ENCODE measurements at regions not wholly inside any gene's neighbourhood (a gene's known extent, or its start where the extent isn't known, plus 50 kb on each side); places are given as distances from the start of the nearest gene placed in this dataset.

DNA sequence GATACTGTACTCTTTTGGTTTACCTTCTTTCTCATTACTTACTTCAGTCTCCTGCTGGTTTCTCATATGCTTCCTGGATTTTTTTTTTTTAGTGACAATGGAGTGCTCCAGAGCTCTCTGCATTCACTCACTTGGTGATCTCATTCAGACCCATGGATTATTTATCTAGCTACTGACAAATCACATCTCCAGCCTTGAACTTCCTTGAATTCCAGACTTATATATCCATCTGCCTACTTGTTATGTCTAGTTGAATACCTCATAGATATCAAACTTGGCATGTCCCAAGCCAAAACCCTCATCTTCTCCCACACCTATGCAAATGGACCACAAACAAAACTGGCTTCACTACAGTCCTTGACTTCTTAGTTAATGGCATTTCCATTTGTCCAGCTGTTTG lies 234.7 kb upstream of the ZPLD1 start:
- Histone ChIP-seq H4K20me1 (ENCODE audit: control insufficient read depth, insufficient read depth) (no peaks in the 10 kb centered on the region), H3K9ac (ENCODE audit: control insufficient read depth, insufficient read depth, low read length) (no peak overlapping the region), H3K36me3 (ENCODE audit: control insufficient read depth in 2 of 2, insufficient read depth in 2 of 2, low read length in 1 of 2) (no peaks in the 10 kb centered on the region), H3K9me3 (replicated peaks; ENCODE audit: control insufficient read depth, insufficient read depth, low read length) (no peaks in the 10 kb centered on the region; the same call in 1 of the 3 replicates), H3K27ac (ENCODE audit: control insufficient read depth, insufficient read depth) (no peak overlapping the region), H3K27me3 (replicated peaks in 1 of 2; ENCODE audit: control insufficient read depth in 2 of 2, insufficient read depth in 2 of 2, low read length in 1 of 2) (no peaks in the 10 kb centered on the region), H3K4me1 (ENCODE audit: control insufficient read depth, insufficient read depth, low read length) (no peaks in the 10 kb centered on the region), H3K79me2 (ENCODE audit: control insufficient read depth, insufficient read depth, low read length) (no peaks in the 10 kb centered on the region), H3K4me3 (no peak overlapping the region), H3K4me2 (ENCODE audit: control insufficient read depth, insufficient read depth) (no peak overlapping the region), H2AFZ (ENCODE audit: control insufficient read depth, low read depth, low read length) (no peak overlapping the region)
- ChIA-PET RAD21 (ENCODE audit: unreplicated experiment) (no interaction called here), SMC1A (ENCODE audit: uncharacterized antibody, unreplicated experiment) (no interaction called here), CTCF (no interaction called here), POLR2A (no interaction called here)
- TF ChIP-seq SREBF2 (IDR thresholded peaks at IDR 0.05; ENCODE audit: low read length), result no peak
- no peak for TF ChIP-seq GATAD2B (conservative IDR thresholded peaks at IDR 0.05; ENCODE audit: low read depth)
- no peak for TF ChIP-seq TCF3 (IDR thresholded peaks at IDR 0.05; ENCODE audit: borderline replicate concordance, insufficient read depth, low read depth, low read length)
- TF ChIP-seq, protein P1, sequence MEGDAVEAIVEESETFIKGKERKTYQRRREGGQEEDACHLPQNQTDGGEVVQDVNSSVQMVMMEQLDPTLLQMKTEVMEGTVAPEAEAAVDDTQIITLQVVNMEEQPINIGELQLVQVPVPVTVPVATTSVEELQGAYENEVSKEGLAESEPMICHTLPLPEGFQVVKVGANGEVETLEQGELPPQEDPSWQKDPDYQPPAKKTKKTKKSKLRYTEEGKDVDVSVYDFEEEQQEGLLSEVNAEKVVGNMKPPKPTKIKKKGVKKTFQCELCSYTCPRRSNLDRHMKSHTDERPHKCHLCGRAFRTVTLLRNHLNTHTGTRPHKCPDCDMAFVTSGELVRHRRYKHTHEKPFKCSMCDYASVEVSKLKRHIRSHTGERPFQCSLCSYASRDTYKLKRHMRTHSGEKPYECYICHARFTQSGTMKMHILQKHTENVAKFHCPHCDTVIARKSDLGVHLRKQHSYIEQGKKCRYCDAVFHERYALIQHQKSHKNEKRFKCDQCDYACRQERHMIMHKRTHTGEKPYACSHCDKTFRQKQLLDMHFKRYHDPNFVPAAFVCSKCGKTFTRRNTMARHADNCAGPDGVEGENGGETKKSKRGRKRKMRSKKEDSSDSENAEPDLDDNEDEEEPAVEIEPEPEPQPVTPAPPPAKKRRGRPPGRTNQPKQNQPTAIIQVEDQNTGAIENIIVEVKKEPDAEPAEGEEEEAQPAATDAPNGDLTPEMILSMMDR (IDR thresholded peaks at IDR 0.05 in 2 of 3, conservative IDR thresholded peaks at IDR 0.05 in 1 of 3; ENCODE audit: control insufficient read depth in 2 of 3, extremely low read depth in 1 of 3, insufficient read depth in 1 of 3, low read depth in 3 of 3, low read length in 3 of 3), result no peak
- no peak for TF ChIP-seq CEBPB (IDR thresholded peaks at IDR 0.05; ENCODE audit: borderline replicate concordance in 1 of 2, low read depth in 2 of 2, low read length in 2 of 2)
- no peak for TF ChIP-seq PAX8 (IDR thresholded peaks at IDR 0.05)
- TF ChIP-seq POLR2AphosphoS5 (IDR thresholded peaks at IDR 0.05; ENCODE audit: low read length), result no peak
- TF ChIP-seq RCOR1 (conservative IDR thresholded peaks at IDR 0.05; ENCODE audit: low read depth, low read length), result no peak
- no peak for TF ChIP-seq IKZF2 (IDR thresholded peaks at IDR 0.05)
- TF ChIP-seq PKNOX1 (IDR thresholded peaks at IDR 0.05), result no peak
- no peak for TF ChIP-seq ZNF217 (IDR thresholded peaks at IDR 0.05)
- TF ChIP-seq SIX5 (IDR thresholded peaks at IDR 0.05; ENCODE audit: low read depth, low read length, severe bottlenecking), result no peak
- no peak for TF ChIP-seq ZSCAN29 (IDR thresholded peaks at IDR 0.05)
- no peak for TF ChIP-seq SREBF1 (IDR thresholded peaks at IDR 0.05; ENCODE audit: low read length)
- no peak for TF ChIP-seq ESRRA (IDR thresholded peaks at IDR 0.05; ENCODE audit: low read length)
- ATAC-seq, result no peak
- no TSS peak for BruUV-seq (replicated peaks)
- no peak for DNase-seq (ENCODE audit: low read depth, low spot score)
- intact Hi-C loops (cut with micrococcal nuclease; ENCODE audit: unreplicated experiment), result no loop called here
- in situ Hi-C loops (cut with MboI), result no loop called here
- peak; percentile 13 for FAIRE-seq
